SK-N-SH treated with all-trans-retinoic acid at 6 μM for 48 hours (cell line): ENCODE measurements at regions not wholly inside any gene's neighbourhood (a gene's known extent, or its start where the extent isn't known, plus 50 kb on each side); places are given as distances from the start of the nearest gene placed in this dataset.

Experiments
- BACH2 ChIP-seq: fragments of 250-450 bp; sonication (Bioruptor Pico); IDR thresholded peaks from 2 replicates; pipeline ENCODE4 v1.9.0; 2021; ENCODE audit warnings: mild to moderate bottlenecking, borderline replicate concordance
- CSDC2 ChIP-seq: fragments of 250-450 bp; sonication (Bioruptor Pico); IDR thresholded peaks from 2 replicates; pipeline ENCODE4 v1.5.0; 2020; ENCODE audit warnings: mild to moderate bottlenecking, moderate library complexity
- CSRNP3 ChIP-seq: fragments of 250-450 bp; sonication (Bioruptor Pico); IDR thresholded peaks from 2 replicates; pipeline ENCODE4 v1.5.1; 2021; ENCODE audit warnings: mild to moderate bottlenecking, moderate library complexity
- PATZ1 ChIP-seq: fragments of 250-450 bp; sonication (Bioruptor Pico); IDR thresholded peaks from 2 replicates; pipeline ENCODE4 v1.8.0; 2020; ENCODE audit warnings: mild to moderate bottlenecking, moderate library complexity, borderline replicate concordance
- POU6F1 ChIP-seq: fragments of 250-450 bp; sonication (Bioruptor Pico); IDR thresholded peaks from 2 replicates; pipeline ENCODE4 v1.8.0; 2021; ENCODE audit warnings: low read depth, mild to moderate bottlenecking, moderate library complexity, borderline replicate concordance
- TOX ChIP-seq: fragments of 250-450 bp; sonication (Bioruptor Pico); IDR thresholded peaks from 2 replicates; pipeline ENCODE4 v1.8.0; 2021; ENCODE audit warnings: mild to moderate bottlenecking, moderate library complexity, borderline replicate concordance
- ZFP30 ChIP-seq: fragments of 450-650 bp; formaldehyde crosslinking; IDR thresholded peaks from 2 replicates; pipeline ENCODE4 v1.5.0; 2022; ENCODE audit warnings: mild to moderate bottlenecking, moderate library complexity
- ZNF565 ChIP-seq: fragments of 450-650 bp; formaldehyde crosslinking; conservative IDR thresholded peaks from 2 replicates; pipeline ENCODE4 v1.5.0; 2020; ENCODE audit warnings: low read depth, mild to moderate bottlenecking, moderate library complexity

GRCh38 chr3:71987828-71988227, 202.9 kb upstream of the PROK2 start:
- no peak for TF ChIP-seq PATZ1
- TF ChIP-seq CSDC2 (CRISPR knock-in tag), result no peak
- TF ChIP-seq ZNF565 (CRISPR knock-in tag), result no peak
- TF ChIP-seq BACH2 (CRISPR knock-in tag), result no peak
- no peak for TF ChIP-seq CSRNP3 (CRISPR knock-in tag)
- TF ChIP-seq ZFP30 (CRISPR knock-in tag), result no peak
- TF ChIP-seq TOX (CRISPR knock-in tag), result no peak
- no peak for TF ChIP-seq POU6F1 (CRISPR knock-in tag)
